Adrenal gland (tissue), 9 donors: ENCODE measurements at regions not wholly inside any gene's neighbourhood (a gene's known extent, or its start where the extent isn't known, plus 50 kb on each side); places are given as distances from the start of the nearest gene placed in this dataset.
"Not testable (repeated sequence)": the region's sequence is repeated elsewhere in the genome, so short reads cannot be mapped to it uniquely, and the experiment has no call there.

Experiments
- DNase-seq, 7 donors: peaks; one replicate each; pipeline ENCODE4 v3.0.0-alpha.2; 2019 to 2020
- H3K27ac ChIP-seq, 5 donors: fragments of 200-600 bp; sonication (generic) in 4 of 5; 1 replicate in 3 of 5; 2 replicates in 2 of 5; pipeline versions ENCODE4 v1.5.1 to v1.8.0; 2016 to 2020; ENCODE audit warnings: mild to moderate bottlenecking in 1 of 5
- H3K27me3 ChIP-seq: fragments of 200-600 bp; 2 replicates; pipeline ENCODE4 v1.8.0; 2021
- H3K36me3 ChIP-seq, 2 donors: fragments of 200-600 bp; replicated peaks in 1 of 2; 1 replicate in 1 of 2; 2 replicates in 1 of 2; pipeline versions ENCODE4 v1.5.1 to v1.8.0; 2018 to 2022
- H3K4me1 ChIP-seq, 2 donors: fragments of 200-600 bp; replicated peaks in 1 of 2; 1 replicate in 1 of 2; 2 replicates in 1 of 2; pipeline versions ENCODE4 v1.5.1 to v1.8.0; 2018 to 2021
- H3K4me3 ChIP-seq, 4 donors: fragments of 200-600 bp; sonication (generic) in 3 of 4; one replicate each; pipeline ENCODE4 v1.5.1; 2016 to 2018
- H3K9me3 ChIP-seq, 3 donors: fragments of 200-600 bp; sonication (generic) in 1 of 3; replicated peaks in 1 of 3; 1 replicate in 2 of 3; 2 replicates in 1 of 3; pipeline versions ENCODE4 v1.5.1 to v1.8.0; 2016 to 2021
- CTCF ChIP-seq, 6 experiments: fragments of 450-650 bp in 4 of 6; fragments of 200-600 bp in 2 of 6; sonication (generic) in 1 of 6; IDR thresholded peaks; 1 replicate in 5 of 6; 2 replicates in 1 of 6; pipeline versions ENCODE4 v1.5.1 to v1.8.0; 2016 to 2021; ENCODE audit warnings: antibody characterized with exemption in 6 of 6, mild to moderate bottlenecking in 2 of 6, moderate library complexity in 1 of 6
- POLR2A ChIP-seq, 2 donors: fragments of 450-650 bp; IDR thresholded peaks; one replicate each; pipeline ENCODE4 v1.6.1; 2017; ENCODE audit warnings: antibody characterized with exemption in 2 of 2, mild to moderate bottlenecking in 2 of 2, moderate library complexity in 1 of 2
- WGBS, 4 donors: extraction: QIAGEN DNeasy Blood & Tissue Kit in 2 of 4; methylation state at CpG; one replicate each; pipeline versions ENCODE4 v1.1.5 to v1.1.7; 2013 to 2017; 5-methylcytosine and 5-hydroxymethylcytosine counted together
- intact Hi-C, 2 donors: fragments of 100-400 bp; cut with DNase I; formaldehyde crosslinking; loops; one replicate each; pipeline versions ENCODE4 v1.14.1 to v1.15.0; 2022 to 2023
- donor health status: healthy with polysubstance abuse.
- donor health status: Bipolar disorder and iron deficiency.
- donor health status: DM: yes; HTN: yes; CAD: no.
- donor health status: DM: no; HTN: no; CAD: no.
- donor health status: DM: no; HTN: no; CAD: no.

DNA sequence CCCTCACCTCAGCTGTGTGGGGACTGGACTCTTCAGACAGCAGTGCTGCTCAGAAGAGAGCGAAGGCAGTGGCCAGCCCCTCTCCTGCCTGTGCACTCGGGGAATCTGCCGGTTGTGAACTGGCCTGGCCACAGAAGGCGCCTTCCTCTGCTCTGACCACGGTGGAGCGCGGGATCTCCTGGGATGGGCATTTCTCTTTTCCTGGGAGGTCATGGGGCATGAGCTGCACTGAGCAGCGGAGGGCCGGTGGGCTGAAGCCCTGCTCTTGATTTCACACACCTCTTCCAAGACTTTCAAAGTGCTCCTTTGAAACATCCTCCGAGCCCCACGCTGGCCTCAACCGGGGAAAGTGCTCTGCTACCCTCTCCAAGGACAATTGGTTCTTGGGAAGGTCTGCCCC, 125.6 kb upstream of the FAM20C start:
- H3K4me3 ChIP-seq = no peak overlapping the region
- DNase-seq = peak in 1 of 7 donors; percentile 14
- no peak overlapping the region for H3K27ac ChIP-seq
- H3K4me1 ChIP-seq = peaks cover 7 to 8% of the 10 kb centered on the region in 2 donors
- no peaks in the 10 kb centered on the region for H3K36me3 ChIP-seq
- intact Hi-C loops = no loop called here
- TF ChIP-seq CTCF (IDR thresholded peaks at IDR 0.05) (no peak), POLR2A (IDR thresholded peaks at IDR 0.05) (no peak)
- H3K27me3 ChIP-seq = no peaks in the 10 kb centered on the region
- H3K9me3 ChIP-seq = no peaks in the 10 kb centered on the region
- WGBS, 4 donors = 93 to 95% (median 94%) methylated on average over 6 to 12 of the region's 12 CpGs

GRCh38 chr7:67661-68395, 124.5 kb upstream of the FAM20C start:
- no peaks in the 10 kb centered on the region for H3K27me3 ChIP-seq
- peak in 1 of 7 donors; percentile 9 for DNase-seq
- 88 to 99% (median 95%) methylated on average over 11 of the region's 11 CpGs for WGBS, 4 donors
- intact Hi-C loops = no loop called here
- no peaks in the 10 kb centered on the region for H3K9me3 ChIP-seq
- H3K27ac ChIP-seq = no peak overlapping the region
- H3K4me3 ChIP-seq = no peak overlapping the region
- H3K4me1 ChIP-seq = peaks cover 7 to 8% of the 10 kb centered on the region in 2 donors
- no peaks in the 10 kb centered on the region for H3K36me3 ChIP-seq
- no peak for TF ChIP-seq CTCF (IDR thresholded peaks at IDR 0.05)
- no peak for TF ChIP-seq POLR2A (IDR thresholded peaks at IDR 0.05)

DNA sequence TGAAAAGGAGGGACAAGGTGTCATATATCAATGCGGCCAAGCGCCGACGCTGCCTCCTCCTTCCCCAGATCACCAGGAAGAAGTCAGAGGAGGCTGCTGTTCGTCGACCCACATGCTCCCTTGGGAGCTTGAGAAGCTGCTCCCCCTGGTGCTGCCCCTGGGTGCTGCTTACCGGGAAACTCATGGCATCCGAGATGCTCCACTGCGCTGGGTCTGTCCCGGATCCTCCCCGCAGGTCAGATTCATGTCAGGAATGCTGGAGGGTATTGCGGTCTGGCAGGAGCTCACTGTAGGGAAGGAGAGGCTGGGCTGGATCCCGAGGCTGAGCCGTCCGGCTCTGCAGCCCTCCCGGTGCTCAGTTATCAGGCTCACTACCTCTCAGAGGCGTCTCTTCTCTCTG, 123.7 kb upstream of the FAM20C start:
- Histone ChIP-seq H3K9me3 (no peaks in the 10 kb centered on the region), H3K4me1 (peaks cover 7 to 8% of the 10 kb centered on the region in 2 donors), H3K4me3 (no peak overlapping the region), H3K36me3 (no peaks in the 10 kb centered on the region), H3K27me3 (no peaks in the 10 kb centered on the region), H3K27ac (no peak overlapping the region)
- 88 to 96% (median 91%) methylated on average over 7 to 17 of the region's 17 CpGs for WGBS, 4 donors
- peak in 1 of 7 donors; percentile 12 for DNase-seq
- TF ChIP-seq POLR2A (IDR thresholded peaks at IDR 0.05) (no peak), CTCF (IDR thresholded peaks at IDR 0.05) (no peak)
- intact Hi-C loops = no loop called here

- H3K4me1 ChIP-seq, DNase-seq, H3K27ac ChIP-seq, H3K36me3 ChIP-seq, H3K9me3 ChIP-seq, H3K4me3 ChIP-seq, intact Hi-C loops, H3K27me3 ChIP-seq: not testable (repeated sequence)
- no CpG with 5 or more reads among the region's 4 CpGs for WGBS, 4 donors
Measured at GRCh38 chr7:69052-69451, 123.3 kb upstream of the FAM20C start.

DNA sequence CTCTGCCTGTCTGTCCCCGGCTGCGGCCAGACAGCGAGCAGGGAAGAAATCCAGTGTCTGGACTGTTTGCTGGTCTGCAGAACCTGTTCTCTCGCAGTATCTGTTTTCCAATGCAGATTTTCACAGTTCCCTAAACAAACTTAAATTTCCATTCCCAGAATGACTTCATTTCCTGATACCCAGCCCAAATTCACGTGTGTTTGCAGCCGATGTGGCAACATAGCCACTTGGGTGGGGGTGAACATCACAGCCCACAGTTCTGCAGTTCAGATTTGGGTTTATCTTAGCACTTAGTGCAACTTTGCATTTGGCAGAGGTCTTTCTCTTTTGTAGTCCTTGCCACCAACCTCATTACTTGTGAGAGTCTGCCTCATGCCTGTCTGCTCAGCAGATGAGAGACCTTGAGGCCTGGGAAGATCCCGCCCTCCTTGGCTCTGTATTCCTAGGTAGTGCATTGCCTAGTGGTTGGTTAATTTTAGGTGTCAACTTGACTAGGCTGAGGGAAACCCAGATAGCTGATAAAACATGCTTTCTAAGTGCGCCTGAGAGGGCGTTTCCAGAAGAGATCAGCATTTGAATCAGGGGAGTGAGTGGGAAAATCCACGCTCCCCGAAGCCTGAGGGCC, 122.8 kb upstream of the FAM20C start:
- H3K9me3 ChIP-seq, H3K36me3 ChIP-seq, DNase-seq, H3K4me1 ChIP-seq, H3K27ac ChIP-seq, H3K4me3 ChIP-seq, H3K27me3 ChIP-seq, intact Hi-C loops: not testable (repeated sequence)
- 60 to 73% (median 67%) methylated on average over 7 to 8 of the region's 11 CpGs for WGBS, 4 donors

GRCh38 chr7:70207-70606, 122.2 kb upstream of the FAM20C start:
- H3K4me1 ChIP-seq, H3K27me3 ChIP-seq, DNase-seq, H3K27ac ChIP-seq, intact Hi-C loops, H3K4me3 ChIP-seq, H3K36me3 ChIP-seq, H3K9me3 ChIP-seq: not testable (repeated sequence)
- 69 to 91% (median 80%) methylated on average over 2 to 3 of the region's 4 CpGs for WGBS, 4 donors

GRCh38 chr7:70989-71388, 121.4 kb upstream of the FAM20C start:
- intact Hi-C loops = not testable (repeated sequence)
- 63 to 81% (median 70%) methylated on average over 3 to 7 of the region's 7 CpGs for WGBS, 4 donors

More at GRCh38 chr7:70989-71388, 121.4 kb upstream of the FAM20C start:
- H3K9me3 ChIP-seq, H3K4me1 ChIP-seq, H3K27ac ChIP-seq, H3K36me3 ChIP-seq, H3K4me3 ChIP-seq, H3K27me3 ChIP-seq: not testable (repeated sequence)
- peak in 1 of 7 donors; percentile 46 for DNase-seq
